HFFc6 (cell line): ENCODE measurements at regions not wholly inside any gene's neighbourhood (a gene's known extent, or its start where the extent isn't known, plus 50 kb on each side); places are given as distances from the start of the nearest gene placed in this dataset.
A peak's percentile ranks its signal among the peaks of the same experiment; 100 is the strongest.

Source experiments
- DNase-seq: peaks from one replicate; pipeline ENCODE4 v3.0.0-alpha.2; 2018
- H3K27ac Mint-ChIP-seq: 2 replicates; pipeline ENCODE4 v1.8.0; 2020; ENCODE audit warnings: mild to moderate bottlenecking, mixed read lengths
- H3K27me3 Mint-ChIP-seq: 2 replicates; pipeline ENCODE4 v1.8.0; 2021; ENCODE audit warnings: mild to moderate bottlenecking, moderate library complexity, mixed read lengths; ENCODE audit not compliant: insufficient read depth
- H3K36me3 Mint-ChIP-seq: 2 replicates; pipeline ENCODE4 v1.8.0; 2021; ENCODE audit warnings: low read depth, mixed read lengths
- H3K4me1 Mint-ChIP-seq: 2 replicates; pipeline ENCODE4 v1.8.0; 2020; ENCODE audit warnings: low read depth, mixed read lengths
- H3K4me3 Mint-ChIP-seq: 2 replicates; pipeline ENCODE4 v1.8.0; 2020; ENCODE audit warnings: mild to moderate bottlenecking, moderate library complexity, mixed read lengths
- H3K9me3 Mint-ChIP-seq: 2 replicates; pipeline ENCODE4 v1.8.0; 2020; ENCODE audit warnings: mild to moderate bottlenecking, mixed read lengths
- TF ChIP-seq, protein P1 (sequence below): fragments of 200-600 bp; sonication (generic); IDR thresholded peaks from 2 replicates; pipeline ENCODE4 v1.5.0; 2021; ENCODE audit warnings: antibody characterized with exemption, mild to moderate bottlenecking

DNA sequence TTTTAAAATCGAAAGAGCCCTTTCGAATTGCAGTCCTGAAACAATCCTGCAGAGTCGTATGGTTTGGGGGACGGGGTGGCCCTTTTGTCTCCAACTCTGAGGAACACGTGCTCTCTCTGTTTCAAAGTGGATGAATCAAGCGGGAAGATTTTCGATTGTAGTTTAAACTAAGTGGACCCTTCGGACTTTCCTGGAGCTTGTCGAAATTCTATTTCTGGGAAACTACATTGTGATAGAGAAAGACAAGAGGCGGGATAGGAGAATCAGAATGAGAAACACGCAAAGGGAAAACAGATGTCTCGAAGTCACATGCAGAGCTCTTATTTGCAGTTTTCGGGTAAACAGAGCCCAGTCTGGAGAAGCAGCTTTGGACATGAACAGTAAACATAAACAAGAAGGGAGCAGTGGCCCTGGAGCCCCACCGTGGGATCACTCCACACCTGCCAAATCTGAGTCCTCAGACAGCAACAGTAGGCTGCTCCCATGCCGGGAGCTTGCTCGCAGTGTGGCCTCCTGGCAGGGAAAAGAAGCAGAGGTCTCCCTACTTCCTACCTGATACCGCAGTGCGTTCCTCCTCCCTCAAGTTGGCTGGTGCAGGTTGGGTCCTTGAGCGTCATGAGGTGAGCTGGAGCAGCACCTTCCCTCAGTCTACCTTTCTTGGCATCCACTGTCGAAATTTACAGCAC lies 202.4 kb downstream of the SLC4A3 start:
- H3K9me3 Mint-ChIP-seq: no peaks in the 10 kb centered on the region
- no peaks in the 10 kb centered on the region for H3K36me3 Mint-ChIP-seq
- no peaks in the 10 kb centered on the region for H3K4me1 Mint-ChIP-seq
- H3K4me3 Mint-ChIP-seq: peak overlapping the region; percentile 58; the same call in 1 of the 2 replicates
- peaks cover 13% of the 10 kb centered on the region for H3K27me3 Mint-ChIP-seq
- TF ChIP-seq, protein P1, sequence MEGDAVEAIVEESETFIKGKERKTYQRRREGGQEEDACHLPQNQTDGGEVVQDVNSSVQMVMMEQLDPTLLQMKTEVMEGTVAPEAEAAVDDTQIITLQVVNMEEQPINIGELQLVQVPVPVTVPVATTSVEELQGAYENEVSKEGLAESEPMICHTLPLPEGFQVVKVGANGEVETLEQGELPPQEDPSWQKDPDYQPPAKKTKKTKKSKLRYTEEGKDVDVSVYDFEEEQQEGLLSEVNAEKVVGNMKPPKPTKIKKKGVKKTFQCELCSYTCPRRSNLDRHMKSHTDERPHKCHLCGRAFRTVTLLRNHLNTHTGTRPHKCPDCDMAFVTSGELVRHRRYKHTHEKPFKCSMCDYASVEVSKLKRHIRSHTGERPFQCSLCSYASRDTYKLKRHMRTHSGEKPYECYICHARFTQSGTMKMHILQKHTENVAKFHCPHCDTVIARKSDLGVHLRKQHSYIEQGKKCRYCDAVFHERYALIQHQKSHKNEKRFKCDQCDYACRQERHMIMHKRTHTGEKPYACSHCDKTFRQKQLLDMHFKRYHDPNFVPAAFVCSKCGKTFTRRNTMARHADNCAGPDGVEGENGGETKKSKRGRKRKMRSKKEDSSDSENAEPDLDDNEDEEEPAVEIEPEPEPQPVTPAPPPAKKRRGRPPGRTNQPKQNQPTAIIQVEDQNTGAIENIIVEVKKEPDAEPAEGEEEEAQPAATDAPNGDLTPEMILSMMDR: no peak
- no peak for DNase-seq
- no peak overlapping the region for H3K27ac Mint-ChIP-seq

- TF ChIP-seq, protein P1: no peak
- no peaks in the 10 kb centered on the region for H3K9me3 Mint-ChIP-seq
- DNase-seq: no peak
- no peaks in the 10 kb centered on the region for H3K36me3 Mint-ChIP-seq
- no peak overlapping the region for H3K27ac Mint-ChIP-seq
- peaks cover 12% of the 10 kb centered on the region for H3K27me3 Mint-ChIP-seq
- no peaks in the 10 kb centered on the region for H3K4me1 Mint-ChIP-seq
- H3K4me3 Mint-ChIP-seq: no peak overlapping the region
Observed at GRCh38 chr2:219830353-219830738, 202.9 kb downstream of the SLC4A3 start.

DNA sequence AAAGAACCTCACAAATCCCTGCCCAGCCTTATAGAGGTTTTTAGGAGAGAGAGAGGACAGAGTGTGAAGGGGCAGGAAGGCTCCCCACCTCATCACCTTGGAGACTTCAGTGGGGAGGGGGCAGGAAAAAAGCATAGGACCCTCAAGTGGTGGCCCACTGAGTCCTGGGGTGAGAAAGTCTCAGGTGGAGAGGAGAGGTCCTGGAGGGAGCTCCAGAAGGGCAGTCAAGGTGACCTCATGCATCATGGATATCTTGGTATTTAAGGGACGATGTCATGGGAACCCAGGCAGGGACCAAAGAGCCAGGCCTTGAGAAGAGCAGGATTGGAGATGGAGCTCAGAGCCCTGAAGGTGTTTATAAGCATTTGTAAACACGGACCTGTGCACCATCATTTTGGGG lies 204.5 kb downstream of the SLC4A3 start:
- H3K4me1 Mint-ChIP-seq: no peaks in the 10 kb centered on the region
- H3K27me3 Mint-ChIP-seq: peaks cover 15% of the 10 kb centered on the region
- TF ChIP-seq, protein P1: no peak
- DNase-seq: no peak
- no peak overlapping the region for H3K27ac Mint-ChIP-seq
- H3K9me3 Mint-ChIP-seq: no peaks in the 10 kb centered on the region
- no peaks in the 10 kb centered on the region for H3K36me3 Mint-ChIP-seq
- H3K4me3 Mint-ChIP-seq: no peak overlapping the region

- no peak for DNase-seq
- H3K36me3 Mint-ChIP-seq: no peaks in the 10 kb centered on the region
- no peak overlapping the region for H3K4me3 Mint-ChIP-seq
Observed at GRCh38 chr2:219832904-219833303, 205.5 kb downstream of the SLC4A3 start.

GRCh38 chr2:219835493-219835892 lies 208.1 kb downstream of the SLC4A3 start:
- Mint-ChIP-seq H3K36me3 (no peaks in the 10 kb centered on the region), H3K27me3 (peaks cover 26% of the 10 kb centered on the region), H3K9me3 (no peaks in the 10 kb centered on the region), H3K4me3 (no peak overlapping the region), H3K27ac (no peak overlapping the region), H3K4me1 (no peaks in the 10 kb centered on the region)
- TF ChIP-seq, protein P1: no peak
- DNase-seq: no peak

More at GRCh38 chr2:219832904-219833303, 205.5 kb downstream of the SLC4A3 start:
- no peak overlapping the region for H3K27ac Mint-ChIP-seq
- no peaks in the 10 kb centered on the region for H3K4me1 Mint-ChIP-seq
- TF ChIP-seq, protein P1: no peak
- peaks cover 21% of the 10 kb centered on the region for H3K27me3 Mint-ChIP-seq
- no peaks in the 10 kb centered on the region for H3K9me3 Mint-ChIP-seq
